Hematopoietic multipotent progenitor cell treated with erythropoietin and hydrocortisone succinate and interleukin-3 and kit ligand, for 6 days (in vitro differentiated cells): ENCODE measurements at regions not wholly inside any gene's neighbourhood (a gene's known extent, or its start where the extent isn't known, plus 50 kb on each side); places are given as distances from the start of the nearest gene placed in this dataset.
"Not testable (repeated sequence)": the region's sequence is repeated elsewhere in the genome, so short reads cannot be mapped to it uniquely, and the experiment has no call there.

Experiments
- DNase-seq: peaks from one replicate; pipeline ENCODE4 v3.0.0-alpha.2; 2015

- DNase-seq, result peak; percentile 56
Measured at GRCh38 chr5:81825237-81825636, 74.3 kb upstream of the SSBP2 start.

GRCh38 chr5:81823736-81824135, 72.8 kb upstream of the SSBP2 start:
- DNase-seq, result not testable (repeated sequence)

- no peak for DNase-seq
Measured at GRCh38 chr5:81820863-81821262, 70.0 kb upstream of the SSBP2 start.

GRCh38 chr5:81820318-81820636, 69.4 kb upstream of the SSBP2 start:
- DNase-seq, result no peak

GRCh38 chr5:81819556-81820317, 68.8 kb upstream of the SSBP2 start:
- peak; percentile 38 for DNase-seq

GRCh38 chr5:81817980-81818379, 67.1 kb upstream of the SSBP2 start:
- peak; percentile 70 for DNase-seq

GRCh38 chr5:81817086-81817485, 66.2 kb upstream of the SSBP2 start:
- DNase-seq, result no peak

- no peak for DNase-seq
Measured at GRCh38 chr5:81815321-81815720, 64.4 kb upstream of the SSBP2 start.

- DNase-seq, result no peak
Measured at GRCh38 chr5:81808106-81808505, 57.2 kb upstream of the SSBP2 start.

GRCh38 chr5:81805086-81805485, 54.2 kb upstream of the SSBP2 start:
- DNase-seq, result no peak

GRCh38 chr5:81803812-81804211, 52.9 kb upstream of the SSBP2 start:
- no peak for DNase-seq

- DNase-seq, result no peak
Measured at GRCh38 chr5:81802625-81803024, 51.7 kb upstream of the SSBP2 start.

GRCh38 chr5:81802020-81802419, 51.1 kb upstream of the SSBP2 start:
- no peak for DNase-seq

GRCh38 chr5:81800797-81801196, 49.9 kb upstream of the SSBP2 start:
- no peak for DNase-seq
